SHP77 (cell line): ENCODE measurements at regions not wholly inside any gene's neighbourhood (a gene's known extent, or its start where the extent isn't known, plus 50 kb on each side); places are given as distances from the start of the nearest gene placed in this dataset.
"Not testable (repeated sequence)": the region's sequence is repeated elsewhere in the genome, so short reads cannot be mapped to it uniquely, and the experiment has no call there.

Experiments used
- DNase-seq, 2 experiments: peaks; one replicate each; lab custom pipeline; 2025; lab: John Stamatoyannopoulos, UW

DNA sequence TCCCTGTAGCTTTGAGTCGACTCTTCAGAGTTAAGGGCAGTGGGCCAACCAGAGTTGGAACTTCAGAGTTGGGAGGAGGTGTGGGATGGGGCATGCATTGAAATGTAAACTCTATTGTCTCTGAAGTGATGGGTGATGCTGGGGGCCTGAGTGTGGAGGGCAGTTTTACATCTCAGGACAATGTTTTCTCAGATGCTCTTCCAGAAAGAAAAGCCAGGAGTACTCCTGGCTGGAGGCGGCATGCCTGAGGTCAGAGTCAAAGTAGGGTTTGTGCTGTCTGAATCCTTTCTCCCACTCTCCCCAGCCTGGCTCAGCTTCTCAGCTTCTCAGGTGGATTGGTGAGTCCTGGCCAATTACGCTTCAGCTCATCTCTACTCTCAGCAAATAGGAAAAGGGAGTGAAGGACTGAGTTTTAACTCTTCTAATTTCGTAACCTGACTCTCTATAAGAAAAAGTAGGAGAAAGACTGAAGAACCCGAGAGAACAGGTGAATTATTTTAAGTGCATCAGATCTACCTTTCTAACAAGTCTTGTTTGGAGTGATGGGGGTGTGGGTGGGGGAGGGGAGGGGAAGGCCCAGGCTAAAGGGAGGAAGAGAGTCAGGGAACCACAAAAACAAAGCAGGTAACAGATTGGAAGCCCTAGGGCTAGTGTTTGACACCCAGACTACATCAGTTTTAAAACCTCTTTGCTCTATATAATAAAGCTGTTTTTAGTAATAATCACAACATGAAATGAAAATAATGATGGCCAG, 107.5 kb upstream of the PELI1 start:
- DNase-seq: no peak

DNA sequence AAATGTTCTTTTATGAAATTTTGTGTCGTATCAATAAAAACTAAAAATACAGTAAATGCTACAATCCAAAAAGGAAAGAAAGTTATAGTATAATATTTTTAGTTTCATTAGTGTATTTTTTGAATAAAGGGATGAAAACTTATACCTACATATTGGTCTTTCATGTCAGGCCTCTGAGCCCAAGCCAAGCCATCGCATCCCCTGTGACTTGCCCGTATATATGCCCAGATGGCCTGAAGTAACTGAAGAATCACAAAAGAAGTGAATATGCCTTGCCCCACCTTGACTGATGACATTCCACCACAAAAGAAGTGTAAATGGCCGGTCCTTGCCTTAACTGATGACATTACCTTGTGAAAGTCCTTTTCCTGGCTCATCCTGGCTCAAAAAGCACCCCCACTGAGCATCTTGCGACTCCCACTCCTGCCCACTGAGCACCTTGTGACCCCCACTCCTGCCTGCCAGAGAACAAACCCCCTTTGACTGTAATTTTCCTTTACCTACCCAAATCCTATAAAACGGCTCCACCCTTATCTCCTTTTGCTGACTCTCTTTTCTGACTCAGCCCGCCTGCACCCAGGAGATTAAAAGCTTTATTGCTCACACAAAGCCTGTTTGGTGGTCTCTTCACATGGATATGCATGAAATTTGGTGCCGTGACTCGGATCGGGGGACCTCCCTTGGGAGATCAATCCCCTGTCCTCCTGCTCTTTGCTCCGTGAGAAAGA, 108.2 kb upstream of the PELI1 start:
- not testable (repeated sequence) for DNase-seq

DNA sequence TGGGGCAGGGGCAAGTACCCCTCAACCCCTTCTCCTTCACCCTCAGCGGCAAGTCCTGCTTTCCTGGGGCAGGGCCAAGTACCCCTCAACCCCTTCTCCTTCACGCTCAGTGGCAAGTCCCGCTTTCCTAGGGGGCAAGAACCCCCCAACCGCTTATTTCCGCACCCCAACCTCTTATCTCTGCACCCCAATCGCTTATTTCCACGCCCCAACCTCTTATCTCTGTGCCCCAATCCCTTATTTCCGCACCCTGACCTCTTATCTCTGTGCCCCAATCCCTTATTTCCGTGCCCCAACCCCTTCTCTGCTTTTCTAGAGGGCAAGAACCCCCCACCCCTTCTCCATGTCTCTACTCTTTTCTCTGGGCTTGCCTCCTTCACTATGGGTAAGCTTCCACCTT, 109.2 kb upstream of the PELI1 start:
- DNase-seq: not testable (repeated sequence)

DNA sequence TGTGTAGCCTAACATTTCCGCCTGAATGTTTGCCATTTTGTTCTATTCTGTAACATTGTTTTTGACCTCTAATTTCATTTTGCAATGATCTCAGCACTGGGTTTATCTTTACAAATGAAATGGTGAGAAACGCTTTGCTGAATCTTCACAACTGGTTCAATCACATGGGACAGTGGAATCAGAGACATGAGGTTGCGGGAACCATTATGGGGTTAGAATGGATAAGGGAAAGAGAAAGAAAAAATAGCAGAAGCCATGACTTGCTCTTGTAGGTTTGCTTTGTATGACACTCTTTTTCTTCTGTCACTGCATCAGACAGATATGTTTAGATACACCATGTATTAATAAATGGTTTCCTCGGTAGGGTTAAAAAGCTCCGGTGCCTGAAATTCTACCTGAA, 114.3 kb upstream of the PELI1 start:
- DNase-seq: no peak

DNA sequence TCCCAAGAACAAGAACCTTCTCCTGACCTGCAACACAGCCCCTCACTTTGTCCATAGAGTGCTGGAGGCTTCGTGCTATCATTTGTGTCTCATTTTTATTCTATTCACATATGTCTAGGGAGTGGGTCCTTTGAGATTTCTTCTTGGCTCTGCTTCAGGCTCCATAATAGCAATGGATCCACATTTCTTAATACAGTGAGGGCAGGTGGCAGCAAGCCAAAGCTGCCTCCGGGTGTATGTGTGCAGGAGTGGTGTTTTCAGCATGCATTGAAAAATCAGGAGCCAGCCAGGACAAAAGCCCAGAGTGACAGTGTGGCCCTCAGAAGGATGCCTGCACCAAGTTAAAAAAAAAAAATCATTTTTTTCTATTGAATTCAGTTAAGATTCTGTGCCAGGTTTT, 115.1 kb upstream of the PELI1 start:
- DNase-seq: no peak

DNA sequence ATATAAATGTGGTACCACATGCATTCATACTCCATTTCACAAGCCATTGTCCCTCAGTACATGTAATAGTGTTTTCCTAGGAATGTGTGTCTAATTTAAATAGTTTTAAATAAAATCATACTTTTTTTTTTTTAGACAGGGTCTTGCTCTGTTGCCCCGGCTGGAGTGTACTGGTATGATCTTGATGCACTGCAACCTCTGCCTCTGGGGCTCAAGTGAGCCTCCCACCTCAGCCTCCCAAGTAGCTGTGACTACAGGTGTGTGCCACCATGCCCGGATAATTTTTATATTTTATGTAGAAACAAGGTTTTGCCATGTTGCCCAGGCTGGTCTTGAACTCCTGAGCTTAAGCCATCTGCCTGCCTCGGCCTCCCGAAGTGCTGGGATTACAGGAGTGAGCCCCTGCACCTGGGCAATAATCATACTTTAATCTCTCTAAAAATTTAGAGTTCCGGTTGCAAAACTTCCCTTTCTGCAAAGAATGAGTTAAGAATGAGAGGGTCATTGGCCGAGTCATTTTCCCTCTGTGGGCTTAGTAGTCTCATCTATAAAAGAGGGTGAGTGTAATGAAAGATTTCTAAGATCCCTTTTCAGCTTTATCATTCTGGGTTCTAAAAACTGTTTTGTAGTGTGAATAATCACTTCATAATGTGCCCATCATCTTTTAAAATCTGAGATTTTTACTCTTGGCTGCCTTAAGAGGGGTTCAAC, 116.0 kb upstream of the PELI1 start:
- DNase-seq: no peak

DNA sequence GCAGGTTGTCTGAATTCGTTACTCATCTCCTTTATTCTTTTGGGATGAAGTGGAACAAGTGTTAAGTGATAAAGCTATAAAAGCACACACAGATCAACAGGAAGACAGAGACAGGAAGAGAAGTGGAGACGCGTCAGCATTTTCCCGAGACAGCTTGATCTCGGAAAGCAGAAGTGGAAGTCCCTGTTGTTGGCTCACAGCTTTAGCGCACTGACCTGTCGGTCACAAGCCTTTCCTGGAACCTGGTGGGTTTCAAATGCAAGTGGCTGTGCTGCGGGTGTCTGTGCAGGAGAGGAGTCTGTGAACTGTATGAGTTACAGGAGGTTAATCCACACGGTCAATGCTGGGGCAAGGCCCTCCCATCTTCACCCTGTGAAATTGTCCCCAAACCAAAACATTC, 116.6 kb upstream of the PELI1 start:
- DNase-seq: no peak

DNA sequence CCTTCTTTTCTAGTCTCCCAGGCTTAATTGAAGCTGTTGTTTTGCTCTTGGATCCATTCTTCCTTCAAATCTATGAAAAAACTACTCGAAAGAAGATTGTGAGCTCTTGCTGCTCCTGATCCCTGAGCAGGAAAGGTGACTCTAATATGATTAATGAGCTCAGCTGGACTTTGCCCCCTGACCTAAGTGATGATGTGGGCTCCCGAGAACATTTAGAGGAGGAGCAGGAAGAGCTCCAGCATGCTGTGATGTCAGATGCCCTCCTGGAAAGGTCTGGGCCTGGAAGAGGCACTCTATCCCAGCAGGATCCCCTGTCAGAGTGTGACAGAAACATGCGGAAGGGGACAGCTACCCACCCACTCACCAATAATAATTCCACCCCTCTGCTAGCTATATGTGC, 117.9 kb upstream of the PELI1 start:
- DNase-seq: no peak

DNA sequence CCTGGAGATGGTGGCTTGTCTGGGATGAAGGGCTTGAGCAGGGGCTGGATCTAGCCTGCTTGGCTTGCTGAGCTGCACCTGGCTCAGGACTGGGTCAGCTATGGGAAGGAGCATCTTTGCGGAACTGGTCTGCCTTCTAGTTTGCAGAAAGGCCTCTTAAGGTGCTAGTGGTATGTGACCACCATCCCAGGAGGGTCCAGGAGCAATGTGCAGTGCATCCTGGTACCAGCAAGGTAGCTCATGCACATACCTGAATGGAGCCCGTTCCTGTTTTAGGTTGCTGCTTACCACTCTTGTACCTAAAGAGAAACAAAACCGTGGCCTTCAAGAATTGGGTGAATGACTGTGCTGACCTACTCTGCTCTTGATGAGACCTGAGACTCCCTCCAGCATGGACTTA, 118.6 kb upstream of the PELI1 start:
- no peak for DNase-seq

DNA sequence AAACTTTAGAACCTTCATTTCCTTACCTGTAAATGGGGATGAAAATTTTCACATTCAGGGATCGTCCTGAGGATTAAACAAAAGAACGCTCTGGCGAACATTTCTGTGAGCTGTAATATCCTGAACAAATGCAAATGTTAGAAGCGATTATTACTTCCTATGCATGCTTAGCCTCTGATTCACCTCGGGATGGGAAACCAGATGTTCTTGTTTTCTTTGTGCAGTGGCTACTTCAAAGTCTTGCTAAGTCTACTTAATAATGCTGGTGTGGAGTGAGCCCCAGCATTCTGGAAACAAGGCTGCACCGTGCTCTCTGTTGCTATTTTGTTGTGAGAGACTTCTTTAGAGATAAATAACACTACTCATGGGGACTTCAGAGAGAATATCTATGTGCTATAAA, 119.1 kb upstream of the PELI1 start:
- DNase-seq: no peak

DNA sequence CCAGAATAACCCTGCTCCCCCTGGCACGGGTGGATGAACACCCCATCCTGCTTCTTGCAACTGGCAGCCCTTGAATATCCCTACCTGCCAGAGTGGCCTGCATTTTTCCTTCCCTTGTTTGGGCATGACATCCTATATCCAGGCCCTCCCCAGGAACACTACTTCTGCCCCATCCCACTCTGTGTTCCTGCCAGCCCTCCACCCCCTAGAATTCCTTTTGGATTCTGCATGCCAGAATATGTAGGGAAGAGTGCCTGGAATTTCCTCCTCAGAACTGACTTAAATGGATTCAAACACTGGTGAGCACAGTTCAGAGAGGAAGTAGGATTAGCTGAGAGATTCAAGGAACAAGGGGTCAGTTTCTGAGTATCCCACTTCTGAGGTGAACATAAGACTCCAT, 123.5 kb upstream of the PELI1 start:
- DNase-seq: no peak

DNA sequence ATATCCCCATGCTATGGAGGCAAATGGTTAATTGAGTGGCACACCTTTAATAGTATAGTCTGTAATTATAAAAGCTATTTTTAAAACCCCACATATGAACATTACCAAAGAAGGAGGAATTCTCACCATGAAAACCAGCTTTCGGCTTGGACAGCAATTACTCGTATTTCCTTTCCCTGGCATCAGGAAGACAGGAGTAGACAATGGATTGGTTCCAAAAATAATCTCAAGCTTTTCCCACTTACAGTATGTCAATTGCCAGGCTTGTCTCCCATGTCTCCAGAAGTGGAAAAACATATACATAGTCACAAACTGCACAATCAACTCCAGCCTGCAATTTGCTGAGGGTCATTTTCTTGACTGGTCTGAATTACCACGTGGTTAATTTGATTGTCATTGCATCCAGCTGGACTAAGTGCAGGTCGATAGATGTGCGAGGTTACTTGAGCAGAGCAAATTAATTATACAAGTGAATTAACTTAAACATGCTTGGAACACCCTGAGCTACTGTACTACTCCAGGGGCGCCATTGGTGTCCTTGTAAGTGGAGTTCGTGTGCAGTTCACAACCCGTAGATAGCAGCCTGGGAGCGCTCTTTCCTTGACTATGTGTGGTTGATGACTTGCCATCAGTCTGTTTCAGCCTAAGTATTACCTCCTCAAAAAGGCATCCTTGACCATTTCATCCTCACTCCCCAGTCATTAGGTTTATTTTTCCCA, 124.3 kb upstream of the PELI1 start:
- DNase-seq: no peak

DNA sequence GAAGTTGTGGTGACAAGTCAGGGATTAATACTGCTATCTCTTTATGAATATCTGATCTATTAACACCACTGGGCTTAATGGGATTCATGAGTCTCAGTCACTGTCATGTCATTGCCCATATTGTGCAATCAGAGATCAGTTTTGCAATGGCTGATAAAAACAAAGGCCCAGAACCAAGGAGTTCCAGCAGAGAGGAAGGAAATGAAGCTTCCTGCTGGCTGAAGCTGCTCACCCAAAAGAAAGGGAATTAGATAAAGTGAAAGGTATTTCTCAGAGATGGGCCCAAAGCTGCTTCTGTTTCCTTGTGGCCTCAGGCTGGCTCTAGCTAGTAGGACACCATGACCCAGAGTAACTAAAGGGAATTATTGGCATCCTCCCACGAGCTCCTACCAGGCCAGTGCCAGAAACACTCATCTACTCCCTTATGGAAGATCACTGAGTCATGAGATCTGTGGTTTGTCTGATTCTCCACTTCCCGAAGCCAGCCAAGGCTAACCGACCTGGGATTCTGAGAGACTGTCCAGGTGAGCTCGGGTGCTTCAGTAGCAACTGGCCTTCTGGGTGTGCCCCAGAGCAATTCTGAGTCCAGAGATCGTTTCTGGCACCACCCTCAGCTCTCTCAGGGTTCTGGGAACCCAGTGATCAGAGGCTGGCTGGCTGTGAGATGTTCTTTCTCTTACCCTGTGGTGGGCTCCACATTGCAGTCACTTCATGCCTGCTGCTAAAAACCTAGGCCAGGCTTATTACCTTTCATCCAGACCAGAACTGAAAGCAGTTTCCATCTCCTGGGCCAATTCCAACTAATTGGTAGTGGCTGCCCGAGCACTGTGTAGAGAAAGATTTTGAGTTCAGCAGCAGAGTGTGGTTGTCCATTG, 129.5 kb upstream of the PELI1 start:
- no peak for DNase-seq

DNA sequence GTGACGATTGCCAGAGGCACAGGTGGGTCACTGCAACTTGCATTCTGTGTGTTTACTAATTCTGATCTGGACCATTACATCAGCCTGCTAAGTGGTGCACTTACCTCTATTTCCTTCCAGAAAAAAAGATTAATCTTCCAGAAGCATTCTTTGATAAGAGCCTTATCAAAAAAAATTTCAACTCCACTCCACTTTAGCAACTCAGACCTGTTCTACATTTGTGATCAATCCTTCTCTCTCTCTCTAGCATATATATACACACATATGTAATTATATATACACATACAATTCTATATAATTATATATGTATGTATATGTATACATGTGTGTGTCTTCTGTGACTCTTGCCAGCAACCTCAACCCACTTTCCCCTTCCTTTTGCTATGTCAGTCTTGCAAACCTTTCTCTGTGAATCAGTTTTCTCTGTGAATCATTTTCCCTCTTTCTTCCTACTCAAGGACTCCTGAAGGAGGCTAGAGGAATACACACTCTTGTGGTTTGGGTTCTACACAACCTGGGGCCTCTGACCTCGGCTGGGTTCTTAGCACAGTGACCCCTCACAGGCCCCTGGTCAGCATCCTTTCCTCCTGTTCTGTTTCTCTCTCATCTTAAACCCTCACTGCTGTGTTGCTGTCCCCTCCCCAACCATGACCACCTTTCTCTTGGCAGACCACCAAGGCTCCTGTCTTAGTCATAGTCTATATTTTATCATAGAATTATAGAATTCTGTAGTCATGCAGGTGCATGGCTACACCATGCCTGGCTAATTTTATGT, 130.4 kb upstream of the PELI1 start:
- no peak for DNase-seq

DNA sequence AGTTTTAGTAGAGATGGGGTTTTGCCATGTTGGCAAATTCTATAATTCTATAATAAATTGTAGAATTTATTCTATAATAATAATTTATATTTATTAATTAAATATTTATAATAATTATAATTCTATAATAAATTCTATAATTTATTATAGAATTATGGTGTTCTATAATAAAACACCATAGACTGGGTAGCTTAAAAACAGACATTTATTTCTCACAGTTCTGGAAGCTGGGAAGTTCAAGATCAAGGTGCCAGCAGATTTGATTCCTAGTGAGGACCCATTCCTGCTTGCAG, 130.9 kb upstream of the PELI1 start:
- DNase-seq: no peak

DNA sequence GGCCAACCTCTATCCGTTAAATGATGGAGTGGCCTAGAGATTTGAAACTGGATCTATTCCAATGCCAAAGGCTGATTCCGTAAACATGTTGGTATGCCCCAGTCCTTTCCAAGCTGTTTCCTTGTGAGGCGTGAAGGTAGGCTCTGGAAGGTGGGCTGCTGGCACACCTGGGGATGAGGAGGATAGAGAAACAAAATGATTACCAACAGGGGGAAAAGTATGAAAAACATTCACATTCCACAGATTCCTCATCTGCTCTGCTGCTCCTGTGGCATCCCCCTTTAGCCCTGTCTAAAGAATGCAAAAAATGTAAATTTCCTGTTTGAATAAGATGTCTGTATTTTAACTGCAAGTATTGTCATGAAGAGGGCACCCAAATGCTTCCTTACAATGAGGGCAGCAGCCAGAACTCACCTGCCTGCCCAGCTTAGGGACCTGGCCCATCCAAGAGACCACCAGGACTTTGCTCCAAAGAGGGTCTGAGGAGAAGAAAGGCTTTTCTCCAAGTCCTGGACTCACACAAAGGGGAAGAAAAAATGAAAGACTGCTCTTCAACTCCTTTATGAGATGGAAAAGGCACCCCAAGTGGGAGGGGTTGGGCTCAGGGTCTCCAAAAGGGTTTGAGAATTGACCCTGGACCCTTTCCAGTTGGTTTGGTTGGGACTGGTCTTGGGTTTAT, 132.3 kb upstream of the PELI1 start:
- no peak for DNase-seq

DNA sequence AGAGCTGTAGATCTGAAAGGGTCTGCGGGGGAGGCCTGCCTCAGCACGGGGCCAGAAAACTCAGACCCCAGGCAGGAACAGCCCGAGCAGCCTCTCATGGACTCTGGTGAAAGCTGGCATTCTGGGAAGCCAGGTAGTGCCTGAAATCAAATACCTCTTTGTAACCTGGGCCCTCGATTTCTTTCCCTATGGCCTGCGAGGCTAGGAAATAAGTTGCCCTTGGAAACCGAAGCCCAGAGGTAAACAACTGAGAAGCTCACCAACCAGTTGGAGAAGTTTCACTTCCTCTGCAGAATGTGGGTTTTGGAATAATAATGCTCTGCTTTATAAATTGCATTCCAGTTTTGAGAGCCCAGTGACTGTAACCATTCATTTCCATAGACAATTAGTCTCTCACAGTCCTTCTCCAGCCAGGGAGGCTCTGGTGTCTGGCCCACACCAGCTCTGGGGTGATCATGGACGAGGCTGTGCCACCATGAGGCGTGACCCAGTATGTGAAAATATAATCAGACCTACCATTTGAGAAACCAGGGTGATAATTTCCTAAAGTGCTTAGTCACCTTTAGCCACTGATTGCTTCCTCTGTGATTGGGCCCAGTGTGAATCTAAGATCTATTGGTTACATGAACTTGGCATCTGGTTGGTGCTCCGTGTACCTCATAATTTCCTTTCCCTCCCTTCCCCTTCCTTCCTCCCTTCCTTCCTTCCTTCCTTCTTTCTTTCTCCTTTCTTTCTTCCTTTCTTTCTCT, 133.1 kb upstream of the PELI1 start:
- DNase-seq: no peak

DNA sequence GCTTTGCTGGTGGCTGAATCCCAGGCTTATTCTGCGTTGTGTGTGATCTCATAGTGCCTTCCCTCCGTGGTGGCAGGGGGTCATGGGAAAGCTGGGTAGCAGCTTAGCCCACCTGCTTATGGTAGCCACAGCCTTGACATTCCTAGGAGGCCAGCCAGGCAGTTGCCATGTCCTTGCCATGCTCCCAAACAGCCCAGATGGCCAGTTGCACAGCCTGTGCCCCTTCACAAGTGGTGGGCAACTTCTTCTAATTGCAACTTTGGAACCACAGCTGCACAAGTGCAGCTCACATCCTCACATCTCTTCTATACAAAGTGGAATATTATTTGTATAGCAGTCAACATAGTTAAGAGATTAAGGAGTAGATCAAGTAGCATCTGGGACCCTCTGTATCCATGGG, 136.6 kb upstream of the PELI1 start:
- not testable (repeated sequence) for DNase-seq

DNA sequence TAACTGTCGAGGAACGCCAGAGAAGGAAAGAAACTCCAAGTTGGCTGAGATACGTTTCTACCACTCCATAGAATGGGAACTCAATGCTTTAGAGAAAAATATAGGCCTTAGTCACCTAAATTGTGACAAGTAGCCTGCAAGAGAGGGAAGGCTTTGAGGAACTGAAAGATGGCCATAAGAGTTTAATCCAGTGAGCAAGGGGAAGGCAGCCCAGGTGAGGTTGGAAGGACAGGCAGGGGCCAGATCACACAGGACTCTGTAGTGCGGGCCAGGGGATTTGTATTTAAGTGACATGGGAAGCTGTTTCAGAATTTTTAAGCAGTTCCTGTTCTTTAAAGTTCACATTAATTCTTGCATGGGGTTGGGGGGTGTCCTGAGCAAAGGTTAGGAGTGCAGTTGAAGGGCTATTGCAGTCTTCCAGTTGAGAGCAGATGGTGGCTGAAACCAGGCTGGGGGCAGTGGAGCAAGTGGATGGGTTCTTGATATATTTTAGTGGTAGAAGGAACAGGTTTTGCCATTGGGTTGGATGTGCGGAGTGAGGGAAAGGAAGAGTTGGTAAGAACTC, 138.9 kb upstream of the PELI1 start:
- no peak for DNase-seq
